Esophagus muscularis mucosa (tissue), 3 donors: ENCODE measurements at regions not wholly inside any gene's neighbourhood (a gene's known extent, or its start where the extent isn't known, plus 50 kb on each side); places are given as distances from the start of the nearest gene placed in this dataset.

Experiments used
- POLR2A ChIP-seq: fragments of 450-650 bp; IDR thresholded peaks from one replicate; pipeline ENCODE4 v1.6.1; 2017; ENCODE audit warnings: antibody characterized with exemption, moderate library complexity, mild to moderate bottlenecking, low read depth
- TF ChIP-seq, protein P1 (sequence below), 3 experiments: fragments of 200-600 bp in 2 of 3; fragments of 450-650 bp in 1 of 3; sonication (generic) in 2 of 3; IDR thresholded peaks; one replicate each; pipeline ENCODE4 v1.5.1; 2017 to 2019; ENCODE audit warnings: antibody characterized with exemption in 3 of 3, mild to moderate bottlenecking in 2 of 3, moderate library complexity in 1 of 3

DNA sequence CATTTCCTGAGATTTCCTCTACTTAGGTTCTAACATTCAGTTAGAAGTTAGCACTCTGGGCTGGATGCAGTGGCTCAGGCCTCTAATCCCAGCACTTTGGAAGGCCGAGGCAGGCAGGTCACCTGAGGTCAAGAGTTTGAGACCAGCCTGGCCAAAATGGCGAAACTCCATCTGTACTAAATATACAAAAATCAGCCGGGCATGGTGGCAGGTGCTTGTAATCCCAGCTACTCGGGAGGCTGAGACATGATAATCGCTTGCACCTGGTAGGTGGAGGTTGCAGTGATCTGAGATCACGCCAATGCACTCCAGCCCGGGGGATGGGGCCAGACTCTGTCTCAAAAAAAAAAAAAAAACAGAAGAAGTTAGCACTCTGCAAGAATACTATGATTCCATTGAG, 1430.9 kb downstream of the CDH11 start:
- TF ChIP-seq POLR2A, result no peak
- TF ChIP-seq, protein P1, sequence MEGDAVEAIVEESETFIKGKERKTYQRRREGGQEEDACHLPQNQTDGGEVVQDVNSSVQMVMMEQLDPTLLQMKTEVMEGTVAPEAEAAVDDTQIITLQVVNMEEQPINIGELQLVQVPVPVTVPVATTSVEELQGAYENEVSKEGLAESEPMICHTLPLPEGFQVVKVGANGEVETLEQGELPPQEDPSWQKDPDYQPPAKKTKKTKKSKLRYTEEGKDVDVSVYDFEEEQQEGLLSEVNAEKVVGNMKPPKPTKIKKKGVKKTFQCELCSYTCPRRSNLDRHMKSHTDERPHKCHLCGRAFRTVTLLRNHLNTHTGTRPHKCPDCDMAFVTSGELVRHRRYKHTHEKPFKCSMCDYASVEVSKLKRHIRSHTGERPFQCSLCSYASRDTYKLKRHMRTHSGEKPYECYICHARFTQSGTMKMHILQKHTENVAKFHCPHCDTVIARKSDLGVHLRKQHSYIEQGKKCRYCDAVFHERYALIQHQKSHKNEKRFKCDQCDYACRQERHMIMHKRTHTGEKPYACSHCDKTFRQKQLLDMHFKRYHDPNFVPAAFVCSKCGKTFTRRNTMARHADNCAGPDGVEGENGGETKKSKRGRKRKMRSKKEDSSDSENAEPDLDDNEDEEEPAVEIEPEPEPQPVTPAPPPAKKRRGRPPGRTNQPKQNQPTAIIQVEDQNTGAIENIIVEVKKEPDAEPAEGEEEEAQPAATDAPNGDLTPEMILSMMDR (IDR thresholded peaks at IDR 0.05), result no peak
